ENCODE measurements at regions not wholly inside any gene's neighbourhood (a gene's known extent, or its start where the extent isn't known, plus 50 kb on each side); places are given as distances from the start of the nearest gene placed in this dataset.

- in situ Hi-C loops (cut with MboI) (no loop called here), intact Hi-C loops (cut with micrococcal nuclease; ENCODE audit: unreplicated experiment) (no loop called here)
- no peaks in the 10 kb centered on the region for H4K20me1 ChIP-seq (ENCODE audit: control insufficient read depth, insufficient read depth)
- CTCF ChIA-PET = no interaction called here
- no peak overlapping the region for H3K27ac ChIP-seq (ENCODE audit: control insufficient read depth, insufficient read depth)
- no peaks in the 10 kb centered on the region for H3K36me3 ChIP-seq (ENCODE audit: control insufficient read depth in 2 of 2, insufficient read depth in 2 of 2, low read length in 1 of 2)
- WGBS (ENCODE audit: insufficient coverage, insufficient replicate concordance, low lambda C conversion rate, missing lambda C conversion rate) = 59% methylated on average over 3 of the region's 3 CpGs
- no peaks in the 10 kb centered on the region; the same call in 2 of the 3 replicates for H3K9me3 ChIP-seq (replicated peaks; ENCODE audit: control insufficient read depth, insufficient read depth, low read length)
- H3K27me3 ChIP-seq (replicated peaks in 1 of 2; ENCODE audit: control insufficient read depth in 2 of 2, insufficient read depth in 2 of 2, low read length in 1 of 2) = no peaks in the 10 kb centered on the region
- POLR2A ChIA-PET = no interaction called here
- H3K9ac ChIP-seq (ENCODE audit: control insufficient read depth, insufficient read depth, low read length) = no peak overlapping the region
- no TSS peak for BruUV-seq (replicated peaks)
- H3K79me2 ChIP-seq (ENCODE audit: control insufficient read depth, insufficient read depth, low read length) = no peaks in the 10 kb centered on the region
- no peak overlapping the region for H2AFZ ChIP-seq (ENCODE audit: control insufficient read depth, low read depth, low read length)
- H3K4me2 ChIP-seq (ENCODE audit: control insufficient read depth, insufficient read depth) = no peak overlapping the region
- ATAC-seq = no peak
- FAIRE-seq = no peak
- RAD21 ChIA-PET (ENCODE audit: unreplicated experiment) = no interaction called here
- H3K4me3 ChIP-seq = no peak overlapping the region
- DNase-seq (ENCODE audit: low read depth, low spot score) = no peak
- TF ChIP-seq BMI1 (IDR thresholded peaks at IDR 0.05; ENCODE audit: borderline replicate concordance) (no peak), BCL3 (IDR thresholded peaks at IDR 0.05; ENCODE audit: borderline replicate concordance, insufficient read depth, low read depth, low read length, poor library complexity, severe bottlenecking) (no peak), MYB (IDR thresholded peaks at IDR 0.05; ENCODE audit: borderline replicate concordance, low read depth, low read length) (no peak), EED (IDR thresholded peaks at IDR 0.05; ENCODE audit: low read depth) (no peak), ZSCAN29 (IDR thresholded peaks at IDR 0.05) (no peak), GATAD2B (conservative IDR thresholded peaks at IDR 0.05; ENCODE audit: low read depth) (no peak), PAX8 (IDR thresholded peaks at IDR 0.05) (no peak), KLF5 (IDR thresholded peaks at IDR 0.05; ENCODE audit: partially characterized antibody) (no peak), WRNIP1 (IDR thresholded peaks at IDR 0.05; ENCODE audit: borderline replicate concordance, low read depth, low read length) (no peak), JUND (IDR thresholded peaks at IDR 0.05; ENCODE audit: low read depth, low read length) (no peak), FOS (IDR thresholded peaks at IDR 0.05; ENCODE audit: borderline replicate concordance, extremely low read depth, insufficient read length) (no peak)
- SMC1A ChIA-PET (ENCODE audit: uncharacterized antibody, unreplicated experiment) = no interaction called here
- no peaks in the 10 kb centered on the region for H3K4me1 ChIP-seq (ENCODE audit: control insufficient read depth, insufficient read depth, low read length)
Observed at GRCh38 chr15:36218322-36218721, 361.1 kb upstream of the CDIN1 start.

All from GM12878 (cell line).